Testis (tissue), 2 donors: ENCODE measurements at regions not wholly inside any gene's neighbourhood (a gene's known extent, or its start where the extent isn't known, plus 50 kb on each side); places are given as distances from the start of the nearest gene placed in this dataset.

ENCODE experiments used
- DNase-seq: peaks from one replicate; pipeline ENCODE4 v3.0.0-alpha.2; 2019
- H3K27ac ChIP-seq, 2 donors: fragments of 200-600 bp; sonication (generic); one replicate each; pipeline ENCODE4 v1.5.1; 2019
- H3K27me3 ChIP-seq: fragments of 200-600 bp; sonication (generic); one replicate; pipeline ENCODE4 v1.5.1; 2019
- H3K36me3 ChIP-seq: fragments of 200-600 bp; sonication (generic); one replicate; pipeline ENCODE4 v1.5.1; 2017; ENCODE audit warnings: low read depth; ENCODE audit errors: missing control alignments
- H3K4me1 ChIP-seq: fragments of 200-600 bp; sonication (generic); one replicate; pipeline ENCODE4 v1.5.1; 2019
- H3K4me3 ChIP-seq, 2 donors: fragments of 200-600 bp; sonication (generic); one replicate each; pipeline ENCODE4 v1.5.1; 2017 to 2019
- H3K9me3 ChIP-seq: fragments of 200-600 bp; sonication (generic); one replicate; pipeline ENCODE4 v1.5.1; 2017
- POLR2A ChIP-seq: fragments of 450-650 bp; IDR thresholded peaks from one replicate; pipeline ENCODE4 v1.6.1; 2017; ENCODE audit warnings: antibody characterized with exemption, mild to moderate bottlenecking, moderate library complexity
- WGBS, 2 donors: methylation state at CpG; one replicate each; pipeline ENCODE4 v1.1.5; 2018; 5-methylcytosine and 5-hydroxymethylcytosine counted together
- intact Hi-C: fragments of 100-400 bp; cut with DNase I; formaldehyde crosslinking; loops from one replicate; pipeline ENCODE4 v1.15.1; 2023; ENCODE audit warnings: low total_unique reads
- TF ChIP-seq, protein P1 (sequence below), 3 experiments: fragments of 450-650 bp in 2 of 3; fragments of 200-600 bp in 1 of 3; sonication (generic) in 1 of 3; IDR thresholded peaks; one replicate each; pipeline ENCODE4 v1.5.1; 2016 to 2019; ENCODE audit warnings: antibody characterized with exemption in 3 of 3, mild to moderate bottlenecking in 2 of 3, moderate library complexity in 1 of 3

- intact Hi-C loops = no loop called here
- TF ChIP-seq POLR2A = no peak
- TF ChIP-seq, protein P1, sequence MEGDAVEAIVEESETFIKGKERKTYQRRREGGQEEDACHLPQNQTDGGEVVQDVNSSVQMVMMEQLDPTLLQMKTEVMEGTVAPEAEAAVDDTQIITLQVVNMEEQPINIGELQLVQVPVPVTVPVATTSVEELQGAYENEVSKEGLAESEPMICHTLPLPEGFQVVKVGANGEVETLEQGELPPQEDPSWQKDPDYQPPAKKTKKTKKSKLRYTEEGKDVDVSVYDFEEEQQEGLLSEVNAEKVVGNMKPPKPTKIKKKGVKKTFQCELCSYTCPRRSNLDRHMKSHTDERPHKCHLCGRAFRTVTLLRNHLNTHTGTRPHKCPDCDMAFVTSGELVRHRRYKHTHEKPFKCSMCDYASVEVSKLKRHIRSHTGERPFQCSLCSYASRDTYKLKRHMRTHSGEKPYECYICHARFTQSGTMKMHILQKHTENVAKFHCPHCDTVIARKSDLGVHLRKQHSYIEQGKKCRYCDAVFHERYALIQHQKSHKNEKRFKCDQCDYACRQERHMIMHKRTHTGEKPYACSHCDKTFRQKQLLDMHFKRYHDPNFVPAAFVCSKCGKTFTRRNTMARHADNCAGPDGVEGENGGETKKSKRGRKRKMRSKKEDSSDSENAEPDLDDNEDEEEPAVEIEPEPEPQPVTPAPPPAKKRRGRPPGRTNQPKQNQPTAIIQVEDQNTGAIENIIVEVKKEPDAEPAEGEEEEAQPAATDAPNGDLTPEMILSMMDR (IDR thresholded peaks at IDR 0.05) = no peak
- H3K36me3 ChIP-seq = no peaks in the 10 kb centered on the region
These were observed 165.2 kb downstream of the TMEM38B start for GRCh38 chr9:105859428-105860091.

DNA sequence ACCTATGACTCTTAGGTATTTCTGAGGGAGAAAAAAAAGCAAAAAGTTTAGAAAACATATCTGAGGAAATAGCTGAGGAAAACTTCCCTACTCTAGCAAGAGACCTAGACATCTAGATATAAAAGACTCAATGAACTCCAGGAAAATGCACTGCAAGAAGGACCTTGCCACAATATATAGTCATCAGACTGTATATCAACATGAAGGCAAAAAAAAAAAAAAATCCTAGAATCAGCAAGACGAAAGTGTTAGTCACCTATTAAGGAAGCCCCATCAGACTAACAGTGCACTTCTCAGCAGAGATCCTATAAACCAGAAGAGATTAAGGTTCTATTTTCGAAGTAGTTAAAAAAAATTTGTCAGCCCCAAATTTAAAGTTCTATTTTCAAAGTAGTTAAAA lies 166.2 kb downstream of the TMEM38B start:
- WGBS, 2 donors = 85 to 92% methylated on average over 2 of the region's 2 CpGs

More at GRCh38 chr9:105859428-105860091, 165.2 kb downstream of the TMEM38B start:
- no peaks in the 10 kb centered on the region for H3K4me1 ChIP-seq
- H3K4me3 ChIP-seq = no peak overlapping the region
- H3K9me3 ChIP-seq = no peaks in the 10 kb centered on the region
- DNase-seq = no peak
- H3K27ac ChIP-seq = no peak overlapping the region
- H3K27me3 ChIP-seq = no peaks in the 10 kb centered on the region

DNA sequence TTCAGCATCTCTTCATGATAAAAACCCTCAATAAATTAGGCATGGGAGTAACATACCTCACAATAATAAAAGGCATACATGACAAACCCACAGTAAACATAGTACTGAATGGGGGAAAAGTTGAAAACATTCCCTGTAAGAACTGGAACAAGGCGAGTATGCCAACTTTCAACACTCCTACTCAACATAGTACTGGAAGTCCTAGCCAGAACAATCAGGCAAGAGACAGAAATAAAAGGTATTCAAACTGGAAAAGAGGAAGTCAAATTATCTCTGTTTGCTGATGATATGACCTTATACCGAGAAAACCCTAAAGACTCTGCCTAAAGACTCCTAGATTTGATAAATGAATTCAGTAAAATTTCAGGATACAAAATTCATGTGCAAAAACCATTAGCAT lies 167.6 kb downstream of the TMEM38B start:
- H3K4me1 ChIP-seq = no peaks in the 10 kb centered on the region
- H3K9me3 ChIP-seq = no peaks in the 10 kb centered on the region
- 21 to 24% methylated on average over 2 of the region's 2 CpGs for WGBS, 2 donors
- no peak for TF ChIP-seq POLR2A
- TF ChIP-seq, protein P1 (IDR thresholded peaks at IDR 0.05) = no peak
- H3K27me3 ChIP-seq = no peaks in the 10 kb centered on the region
- H3K4me3 ChIP-seq = no peak overlapping the region
- intact Hi-C loops = no loop called here
- no peak for DNase-seq
- H3K27ac ChIP-seq = no peak overlapping the region
- no peaks in the 10 kb centered on the region for H3K36me3 ChIP-seq

More for the DNA sequence above, 166.2 kb downstream of the TMEM38B start:
- H3K27ac ChIP-seq = no peak overlapping the region
- H3K4me1 ChIP-seq = no peaks in the 10 kb centered on the region
- no peaks in the 10 kb centered on the region for H3K27me3 ChIP-seq
- no peaks in the 10 kb centered on the region for H3K36me3 ChIP-seq
- TF ChIP-seq, protein P1 (IDR thresholded peaks at IDR 0.05) = no peak
- no peak for TF ChIP-seq POLR2A
- H3K9me3 ChIP-seq = no peaks in the 10 kb centered on the region
- intact Hi-C loops = no loop called here
- H3K4me3 ChIP-seq = no peak overlapping the region
- DNase-seq = no peak

- Histone ChIP-seq H3K4me1 (no peaks in the 10 kb centered on the region), H3K4me3 (no peak overlapping the region), H3K27ac (no peak overlapping the region), H3K27me3 (no peaks in the 10 kb centered on the region), H3K9me3 (no peaks in the 10 kb centered on the region), H3K36me3 (no peaks in the 10 kb centered on the region)
- TF ChIP-seq, protein P1 (IDR thresholded peaks at IDR 0.05) = no peak
- no peak for TF ChIP-seq POLR2A
- DNase-seq = no peak
- intact Hi-C loops = no loop called here
- 78 to 85% methylated on average over 6 of the region's 6 CpGs for WGBS, 2 donors
These were observed 170.0 kb downstream of the TMEM38B start for GRCh38 chr9:105864248-105864898.

DNA sequence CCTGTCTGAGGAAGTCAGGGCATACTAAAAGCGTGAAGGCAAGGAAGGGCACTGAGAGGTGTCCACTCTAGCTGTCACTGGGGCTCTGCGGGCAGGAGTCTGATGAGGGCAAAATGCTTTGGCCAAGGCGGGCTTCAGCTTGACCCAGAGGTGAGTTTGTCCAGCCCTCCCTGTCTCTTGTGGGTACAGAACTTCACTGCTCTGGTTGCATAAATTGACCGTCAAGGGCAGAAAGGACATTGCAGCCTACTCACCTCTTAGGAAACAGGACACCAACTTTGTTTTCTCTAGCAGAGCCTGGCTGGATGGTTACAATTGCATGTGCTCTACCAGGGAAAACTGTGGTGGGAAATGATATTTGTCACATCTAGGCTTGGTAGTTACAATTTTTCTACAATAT lies 170.9 kb downstream of the TMEM38B start:
- no peak for TF ChIP-seq POLR2A
- TF ChIP-seq, protein P1 (IDR thresholded peaks at IDR 0.05) = no peak
- H3K27ac ChIP-seq = no peak overlapping the region
- no peaks in the 10 kb centered on the region for H3K27me3 ChIP-seq
- no peak overlapping the region for H3K4me3 ChIP-seq
- 89% methylated on average over 4 of the region's 4 CpGs for WGBS, 2 donors
- no peaks in the 10 kb centered on the region for H3K4me1 ChIP-seq
- no peak for DNase-seq
- intact Hi-C loops = no loop called here
- H3K9me3 ChIP-seq = no peaks in the 10 kb centered on the region
- no peaks in the 10 kb centered on the region for H3K36me3 ChIP-seq
